GM23338 (cell line): ENCODE measurements at regions not wholly inside any gene's neighbourhood (a gene's known extent, or its start where the extent isn't known, plus 50 kb on each side); places are given as distances from the start of the nearest gene placed in this dataset.

ENCODE experiments used
- ATAC-seq: fragments of 200-7000 bp; cut with Tn5 transposase; 3 replicates; pipeline ENCODE4 v1.9.1; 2020
- DNase-seq: peaks from one replicate; pipeline ENCODE4 v3.0.0-alpha.2; 2015; ENCODE audit warnings: low spot score
- H2AFZ ChIP-seq: fragments of 200-600 bp; sonication (generic); 2 replicates; pipeline ENCODE4 v1.8.0; 2016; ENCODE audit warnings: antibody characterized with exemption, mild to moderate bottlenecking, moderate library complexity
- H3F3A ChIP-seq: fragments of 200-600 bp; sonication (generic); replicated peaks from 2 replicates; pipeline ENCODE4 v1.8.0; 2017; ENCODE audit warnings: antibody characterized with exemption, mixed run types, low read depth
- H3K27ac ChIP-seq: fragments of 200-600 bp; sonication (generic); 2 replicates; pipeline ENCODE4 v1.6.1; 2016; ENCODE audit warnings: low read depth
- H3K27me3 ChIP-seq: fragments of 200-600 bp; sonication (generic); 2 replicates; pipeline ENCODE4 v1.8.0; 2016; ENCODE audit warnings: mild to moderate bottlenecking, mixed run types, moderate library complexity; ENCODE audit not compliant: insufficient read depth
- H3K36me3 ChIP-seq: fragments of 200-600 bp; sonication (generic); 2 replicates; pipeline ENCODE4 v1.8.0; 2016; ENCODE audit warnings: mild to moderate bottlenecking; ENCODE audit not compliant: insufficient read depth
- H3K4me1 ChIP-seq: fragments of 200-600 bp; sonication (generic); 2 replicates; pipeline ENCODE4 v1.8.0; 2016; ENCODE audit warnings: mild to moderate bottlenecking, moderate library complexity; ENCODE audit not compliant: insufficient read depth
- H3K4me2 ChIP-seq: fragments of 200-600 bp; sonication (generic); 2 replicates; pipeline ENCODE4 v1.7.1; 2017; ENCODE audit warnings: mixed run types
- H3K4me3 ChIP-seq: fragments of 200-600 bp; sonication (generic); 2 replicates; pipeline ENCODE4 v1.6.1; 2016; ENCODE audit warnings: mixed run types
- H3K79me2 ChIP-seq: fragments of 200-600 bp; sonication (generic); replicated peaks from 2 replicates; pipeline ENCODE4 v1.8.0; 2017; ENCODE audit warnings: mild to moderate bottlenecking; ENCODE audit not compliant: insufficient read depth
- H3K9me2 ChIP-seq: fragments of 200-600 bp; sonication (generic); 2 replicates; pipeline ENCODE4 v1.8.0; 2017; ENCODE audit not compliant: insufficient read depth
- H4K20me1 ChIP-seq: fragments of 200-600 bp; sonication (generic); replicated peaks from 2 replicates; pipeline ENCODE4 v1.8.0; 2017; ENCODE audit warnings: mild to moderate bottlenecking; ENCODE audit not compliant: insufficient read depth
- H3K27ac Mint-ChIP-seq: 2 replicates; pipeline ENCODE4 v1.8.0; 2020; ENCODE audit warnings: inconsistent platforms, mild to moderate bottlenecking, moderate library complexity, mixed read lengths
- H3K27me3 Mint-ChIP-seq: 3 replicates; pipeline ENCODE4 v1.8.0; 2022; ENCODE audit warnings: low read depth, mild to moderate bottlenecking, moderate library complexity, mixed read lengths, inconsistent platforms; ENCODE audit not compliant: insufficient read depth, poor library complexity
- H3K36me3 Mint-ChIP-seq: 3 replicates; pipeline ENCODE4 v1.8.0; 2021; ENCODE audit warnings: low read depth, mild to moderate bottlenecking, inconsistent platforms, moderate library complexity, mixed read lengths
- H3K4me1 Mint-ChIP-seq: 3 replicates; pipeline ENCODE4 v1.8.0; 2020; ENCODE audit warnings: mild to moderate bottlenecking, inconsistent platforms, mixed read lengths
- H3K4me3 Mint-ChIP-seq: 3 replicates; pipeline ENCODE4 v1.8.0; 2021; ENCODE audit warnings: moderate library complexity, mild to moderate bottlenecking, inconsistent platforms, mixed read lengths
- H3K9me3 Mint-ChIP-seq: 3 replicates; pipeline ENCODE4 v1.8.0; 2020; ENCODE audit warnings: moderate library complexity, mild to moderate bottlenecking, inconsistent platforms, mixed read lengths
- CREB1 ChIP-seq: fragments of 250-450 bp; sonication (Bioruptor Pico); IDR thresholded peaks from 2 replicates; pipeline ENCODE4 v1.5.0; 2020; ENCODE audit warnings: low read depth, mild to moderate bottlenecking, moderate library complexity
- CTCF ChIP-seq, 2 experiments: fragments of 200-600 bp in 1 of 2; sonication (generic) in 1 of 2; conservative IDR thresholded peaks; 2 replicates each; pipeline versions ENCODE4 v1.5.1 to v1.6.1; 2016 to 2017; ENCODE audit warnings: antibody characterized with exemption in 2 of 2, low read depth in 2 of 2, mild to moderate bottlenecking in 2 of 2, moderate library complexity in 1 of 2
- ETS1 ChIP-seq: IDR thresholded peaks from 2 replicates; pipeline ENCODE4 v1.6.1; 2016; ENCODE audit warnings: antibody characterized with exemption
- EZH2 ChIP-seq: fragments of 200-600 bp; sonication (generic); IDR thresholded peaks from one replicate; pipeline ENCODE4 v1.8.0; 2017; ENCODE audit warnings: antibody characterized with exemption, mild to moderate bottlenecking, low read depth; ENCODE audit not compliant: unreplicated experiment
- JUNB ChIP-seq: IDR thresholded peaks from one replicate; pipeline ENCODE4 v1.6.1; 2016; ENCODE audit warnings: antibody characterized with exemption; ENCODE audit not compliant: unreplicated experiment
- NANOG ChIP-seq: IDR thresholded peaks from 2 replicates; pipeline ENCODE4 v1.6.1; 2016; ENCODE audit warnings: antibody characterized with exemption, borderline replicate concordance
- POLR2AphosphoS5 ChIP-seq: IDR thresholded peaks from 2 replicates; pipeline ENCODE4 v1.6.1; 2016; ENCODE audit warnings: antibody characterized with exemption, low read depth
- REST ChIP-seq: IDR thresholded peaks from one replicate; pipeline ENCODE4 v1.6.1; 2018; ENCODE audit warnings: antibody characterized with exemption; ENCODE audit not compliant: unreplicated experiment
- ZNF114 ChIP-seq: fragments of 250-450 bp; sonication (Bioruptor Pico); IDR thresholded peaks from 2 replicates; pipeline ENCODE4 v1.5.0; 2020; ENCODE audit warnings: mild to moderate bottlenecking, moderate library complexity
- ZNF331 ChIP-seq: fragments of 250-450 bp; sonication (Bioruptor Pico); IDR thresholded peaks from 2 replicates; pipeline ENCODE4 v1.5.0; 2020; ENCODE audit warnings: low read depth, mild to moderate bottlenecking, moderate library complexity
- ZNF462 ChIP-seq: fragments of 250-450 bp; sonication (Bioruptor Pico); IDR thresholded peaks from 2 replicates; pipeline ENCODE4 v1.5.0; 2020; ENCODE audit warnings: mild to moderate bottlenecking, moderate library complexity

GRCh38 chr1:87918398-87918797 is 589.7 kb downstream of the LMO4 start:
- Mint-ChIP-seq H3K9me3 (0 out of 3 replicates have a peak, but pooled peaks cover 4% of the 10 kb centered on the region), H3K27me3 (no peaks in the 10 kb centered on the region), H3K27ac (no peak overlapping the region), H3K4me1 (0 out of 3 replicates have a peak, but pooled peaks cover 5% of the 10 kb centered on the region), H3K36me3 (no peaks in the 10 kb centered on the region; the same call in 2 of the 3 replicates), H3K4me3 (no peak overlapping the region)
- Histone ChIP-seq H3K4me1 (no peaks in the 10 kb centered on the region), H2AFZ (no peak overlapping the region), H3K9me2 (peaks cover 6% of the 10 kb centered on the region; the same call in 1 of the 2 replicates), H4K20me1 (no peaks in the 10 kb centered on the region), H3F3A (no peaks in the 10 kb centered on the region), H3K27ac (no peak overlapping the region), H3K4me2 (no peak overlapping the region), H3K79me2 (no peaks in the 10 kb centered on the region), H3K27me3 (no peaks in the 10 kb centered on the region), H3K4me3 (no peak overlapping the region), H3K36me3 (no peaks in the 10 kb centered on the region)
- TF ChIP-seq CTCF (conservative IDR thresholded peaks at IDR 0.05; ENCODE audit: low read depth in 2 of 2) (no peak), CREB1 (CRISPR knock-in tag) (no peak), ETS1 (no peak), POLR2AphosphoS5 (no peak), ZNF462 (no peak), NANOG (no peak), ZNF331 (no peak), ZNF114 (CRISPR knock-in tag) (no peak), REST (no peak), JUNB (no peak), EZH2 (no peak)
- no peak for DNase-seq
- no peak for ATAC-seq
